ENCODE measurements at regions not wholly inside any gene's neighbourhood (a gene's known extent, or its start where the extent isn't known, plus 50 kb on each side); places are given as distances from the start of the nearest gene placed in this dataset.

DNA sequence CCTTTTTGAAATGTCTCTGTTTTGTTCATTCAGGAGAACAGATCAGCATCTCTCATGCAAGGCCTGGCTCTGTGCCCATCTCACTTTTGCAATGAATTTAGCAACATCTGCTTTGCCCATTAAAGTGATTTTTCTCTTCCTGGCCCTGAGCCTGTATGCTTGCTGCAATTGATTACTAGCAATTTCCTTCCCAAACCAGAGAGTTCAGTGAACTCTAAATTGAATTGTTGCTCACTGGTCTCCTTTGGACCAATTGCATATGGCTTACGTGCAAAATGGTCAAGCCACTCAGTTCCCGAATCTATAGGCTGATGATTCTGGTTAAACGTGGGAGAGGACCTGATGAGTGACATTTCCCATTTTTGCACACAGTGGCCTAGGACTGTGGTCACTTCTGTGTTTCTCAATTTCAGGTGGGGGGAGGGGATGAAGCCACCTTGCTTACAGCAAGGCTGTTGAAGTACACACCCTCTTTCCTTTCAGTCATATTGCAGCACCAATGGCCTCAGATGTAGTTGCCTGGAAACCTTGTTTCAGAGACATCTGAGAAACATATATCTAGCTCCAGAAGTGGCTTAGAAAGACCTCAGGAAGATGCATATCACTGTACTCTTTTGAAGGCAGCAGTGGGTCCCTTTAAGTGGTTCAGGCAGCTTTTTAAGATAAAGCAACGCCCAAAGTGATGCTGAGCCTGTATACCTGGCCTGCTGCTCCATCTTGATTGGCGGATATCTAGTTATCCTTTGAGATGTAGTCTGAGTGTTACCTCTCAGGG is 201.4 kb downstream of the PTEN start:
- peaks cover 2% of the 10 kb centered on the region for H3K4me1 ChIP-seq (ENCODE audit: insufficient read depth)
- no peak overlapping the region for H3K4me3 ChIP-seq (ENCODE audit: low read depth, low read length)
- no peak for DNase-seq (ENCODE audit: extremely low spot score)
- WGBS, result 79% methylated on average over 5 of the region's 5 CpGs
- no peaks in the 10 kb centered on the region for H3K36me3 ChIP-seq (ENCODE audit: insufficient read depth)
- no peak overlapping the region for H3K27ac ChIP-seq (ENCODE audit: low read depth)

DNA sequence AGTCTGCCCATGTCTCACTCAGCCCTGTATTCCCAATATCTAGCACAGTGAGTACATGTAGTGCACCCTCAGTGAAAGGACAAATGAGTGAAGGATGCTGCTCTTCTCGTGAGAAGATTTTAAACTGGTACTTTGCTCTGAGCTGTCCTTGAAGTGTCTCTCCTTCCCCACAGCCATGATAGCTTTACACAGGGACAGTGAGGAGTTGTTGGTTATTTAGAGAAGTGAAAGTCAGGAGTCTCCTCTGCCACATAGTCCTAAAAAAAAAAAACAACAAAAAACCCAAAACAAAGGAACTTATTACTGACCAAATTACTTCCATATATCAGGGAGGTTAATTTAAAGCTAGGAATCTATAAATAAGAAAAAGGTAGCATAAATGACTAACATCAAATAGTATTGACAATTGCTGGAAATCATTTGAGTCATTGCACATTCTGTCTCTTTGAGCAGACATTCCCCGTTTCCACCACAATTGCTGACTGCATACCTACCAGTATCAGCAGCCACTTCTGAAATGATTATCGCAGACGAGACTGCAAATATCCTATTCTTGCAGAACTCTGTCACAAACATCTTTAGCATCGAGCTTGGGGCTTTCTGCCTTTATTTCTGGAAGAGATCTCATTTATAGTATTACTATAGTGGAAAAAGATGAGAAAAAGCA is 202.1 kb downstream of the PTEN start:
- Histone ChIP-seq H3K36me3 (ENCODE audit: insufficient read depth) (no peaks in the 10 kb centered on the region), H3K27ac (ENCODE audit: low read depth) (no peak overlapping the region), H3K4me3 (ENCODE audit: low read depth, low read length) (no peak overlapping the region), H3K4me1 (ENCODE audit: insufficient read depth) (peaks cover 2% of the 10 kb centered on the region)
- DNase-seq (ENCODE audit: extremely low spot score), result no peak
- 87% methylated on average over 5 of the region's 5 CpGs for WGBS

DNA sequence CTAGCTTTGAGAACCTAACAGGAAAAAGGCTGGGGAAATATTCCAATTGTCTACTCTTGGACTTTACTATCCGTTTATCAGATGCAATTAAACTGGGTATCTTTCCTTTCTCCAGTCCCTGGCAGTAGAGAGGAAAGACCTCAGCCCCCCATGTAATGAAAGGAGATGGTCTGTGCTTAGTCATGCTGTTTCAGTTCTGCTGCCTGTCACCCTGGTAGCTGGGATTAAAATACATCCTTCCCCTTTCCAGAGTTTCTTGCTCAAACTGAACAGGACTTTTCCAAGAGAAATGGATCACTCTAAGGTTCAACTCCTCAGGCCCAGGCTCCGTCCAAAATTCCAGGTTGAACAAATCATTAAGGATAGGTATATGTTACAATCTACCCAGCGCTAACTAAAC is 202.9 kb downstream of the PTEN start:
- Histone ChIP-seq H3K4me1 (ENCODE audit: insufficient read depth) (peaks cover 2% of the 10 kb centered on the region), H3K4me3 (ENCODE audit: low read depth, low read length) (no peak overlapping the region), H3K36me3 (ENCODE audit: insufficient read depth) (no peaks in the 10 kb centered on the region), H3K27ac (ENCODE audit: low read depth) (no peak overlapping the region)
- no peak for DNase-seq (ENCODE audit: extremely low spot score)
- 84% methylated on average over 3 of the region's 3 CpGs for WGBS

DNA sequence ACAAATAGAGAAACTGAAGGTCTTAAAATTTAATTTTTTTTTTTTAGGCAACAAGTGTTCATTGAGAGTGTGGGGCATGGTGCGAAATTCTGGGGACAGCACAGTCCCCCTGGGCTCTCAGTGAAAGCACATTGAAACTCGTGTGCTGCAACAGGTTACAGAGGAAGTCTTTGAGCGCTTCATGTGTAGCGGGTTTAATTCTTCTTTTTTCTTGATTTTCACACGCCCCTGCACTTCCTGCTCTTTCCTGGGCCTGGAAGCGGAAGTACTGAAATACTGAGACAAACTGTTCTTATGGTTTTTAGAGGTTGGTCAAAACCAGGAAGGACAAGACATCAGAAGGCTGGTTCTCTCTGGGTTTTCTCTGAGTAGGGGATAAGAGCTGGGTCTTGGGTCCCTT is 203.5 kb downstream of the PTEN start:
- H3K4me3 ChIP-seq (ENCODE audit: low read depth, low read length), result no peak overlapping the region
- no peaks in the 10 kb centered on the region for H3K36me3 ChIP-seq (ENCODE audit: insufficient read depth)
- DNase-seq (ENCODE audit: extremely low spot score), result no peak
- H3K27ac ChIP-seq (ENCODE audit: low read depth), result no peak overlapping the region
- 90% methylated on average over 6 of the region's 6 CpGs for WGBS
- H3K4me1 ChIP-seq (ENCODE audit: insufficient read depth), result peaks cover 2% of the 10 kb centered on the region

DNA sequence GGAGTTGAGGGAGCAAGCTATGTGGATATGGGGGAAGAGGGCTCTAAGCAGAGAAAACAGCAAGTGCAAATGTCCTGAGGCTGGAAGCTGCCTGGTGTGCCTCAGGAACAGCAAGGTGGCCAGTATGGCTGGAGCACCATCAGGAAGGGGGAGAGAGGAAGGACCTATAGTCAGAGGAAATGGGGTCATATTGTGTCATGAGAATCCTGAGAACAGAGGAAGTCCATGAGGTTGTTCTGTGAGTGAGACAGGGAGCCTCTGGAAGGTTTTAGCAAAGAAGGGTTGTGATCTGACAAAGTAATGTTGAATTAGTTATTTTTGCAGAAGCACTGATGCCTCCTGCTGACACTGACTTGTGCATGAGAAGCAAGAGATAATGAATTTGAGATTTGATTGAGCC is 204.3 kb downstream of the PTEN start:
- Histone ChIP-seq H3K4me1 (ENCODE audit: insufficient read depth) (peaks cover 2% of the 10 kb centered on the region), H3K27ac (ENCODE audit: low read depth) (no peak overlapping the region)

DNA sequence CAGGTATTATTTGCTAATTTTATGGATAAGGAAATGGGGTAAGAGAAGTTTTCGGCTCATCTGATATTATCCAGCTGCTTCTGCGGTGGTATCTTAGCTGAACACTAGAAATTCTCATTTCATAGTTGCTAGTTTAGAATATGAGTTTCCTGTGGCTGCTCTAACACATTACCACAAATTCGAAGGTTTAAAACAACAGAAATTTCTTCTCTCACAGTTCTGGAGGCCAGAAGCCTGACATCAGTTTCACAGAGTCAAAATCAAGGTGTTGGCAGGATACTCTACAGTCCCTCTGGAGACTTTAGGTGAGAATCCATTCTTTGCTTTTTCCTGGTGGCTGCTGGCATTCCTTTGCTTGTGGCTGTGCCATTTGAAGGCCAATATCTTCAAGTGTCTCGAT is 205.9 kb downstream of the PTEN start:
- no peaks in the 10 kb centered on the region for H3K36me3 ChIP-seq (ENCODE audit: insufficient read depth)
- no peak overlapping the region for H3K4me3 ChIP-seq (ENCODE audit: low read depth, low read length)
- no peaks in the 10 kb centered on the region for H3K4me1 ChIP-seq (ENCODE audit: insufficient read depth)
- H3K27ac ChIP-seq (ENCODE audit: low read depth), result no peak overlapping the region
- WGBS, result 88% methylated on average over 4 of the region's 4 CpGs
- no peak for DNase-seq (ENCODE audit: extremely low spot score)

More for the DNA sequence above, 204.3 kb downstream of the PTEN start:
- Histone ChIP-seq H3K36me3 (ENCODE audit: insufficient read depth) (no peaks in the 10 kb centered on the region), H3K4me3 (ENCODE audit: low read depth, low read length) (no peak overlapping the region)
- no peak for DNase-seq (ENCODE audit: extremely low spot score)

DNA sequence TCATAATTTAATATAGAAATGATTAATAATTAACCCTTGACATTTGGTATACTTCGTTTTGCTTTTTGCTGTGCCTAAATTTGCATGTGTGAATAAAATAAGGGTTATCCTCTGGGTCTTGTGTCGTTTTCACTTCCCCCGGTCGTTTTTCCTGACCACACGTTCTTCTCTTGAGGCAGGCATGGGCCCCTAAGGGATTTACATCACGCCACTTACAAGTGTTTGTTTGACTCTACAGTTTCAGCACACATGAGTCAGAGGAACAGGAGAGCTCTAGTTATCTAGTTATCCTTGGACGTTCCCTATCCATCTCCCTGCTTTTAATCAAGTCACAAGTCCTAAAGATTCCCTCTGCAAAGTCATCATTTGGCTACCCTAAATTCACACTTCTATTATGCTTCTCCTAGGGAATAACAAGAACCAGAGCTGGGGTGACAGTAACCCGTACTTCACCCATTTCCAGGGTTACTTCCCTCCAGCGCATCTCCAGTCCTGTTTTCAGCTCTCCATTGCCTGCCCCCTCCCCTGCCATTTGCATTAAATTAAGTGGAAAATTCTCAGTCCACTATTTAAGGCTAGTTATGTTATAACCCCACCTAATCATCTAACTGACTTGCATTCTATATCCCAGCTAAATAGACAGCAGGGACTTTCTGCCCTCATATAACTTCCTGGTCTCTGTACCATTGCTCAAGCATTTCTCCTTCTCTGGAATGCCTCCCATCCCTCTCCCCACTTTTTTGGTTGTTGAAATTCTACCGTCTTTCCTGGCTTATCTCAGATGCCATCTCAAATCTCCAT is 206.9 kb downstream of the PTEN start:
- H3K36me3 ChIP-seq (ENCODE audit: insufficient read depth), result no peaks in the 10 kb centered on the region
- no peak overlapping the region for H3K27ac ChIP-seq (ENCODE audit: low read depth)
- no peak overlapping the region for H3K4me3 ChIP-seq (ENCODE audit: low read depth, low read length)
- no peak for DNase-seq (ENCODE audit: extremely low spot score)
- no peaks in the 10 kb centered on the region for H3K4me1 ChIP-seq (ENCODE audit: insufficient read depth)
- WGBS, result 75% methylated on average over 10 of the region's 10 CpGs

DNA sequence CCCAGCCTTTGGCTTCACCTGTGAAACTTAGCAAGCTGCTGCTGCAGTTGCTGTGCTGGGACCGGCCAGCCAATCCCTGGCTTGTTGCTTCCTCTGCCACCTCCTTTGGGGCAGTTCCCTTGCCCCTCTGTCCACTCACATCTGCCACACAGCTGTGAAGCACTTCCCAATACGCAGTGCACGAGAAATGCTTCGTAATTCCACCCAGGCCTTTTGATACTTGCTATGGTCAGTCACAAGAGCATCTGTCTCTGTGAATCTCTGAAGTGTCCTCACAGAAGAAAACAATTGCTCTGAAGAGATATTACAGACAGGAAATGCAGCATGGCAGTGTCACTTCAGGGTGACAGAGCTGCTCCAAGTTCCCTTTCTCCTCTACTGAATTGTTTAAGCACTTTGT is 208.5 kb downstream of the PTEN start:
- 77% methylated on average over 4 of the region's 4 CpGs for WGBS
- Histone ChIP-seq H3K36me3 (ENCODE audit: insufficient read depth) (no peaks in the 10 kb centered on the region), H3K27ac (ENCODE audit: low read depth) (no peak overlapping the region), H3K4me3 (ENCODE audit: low read depth, low read length) (no peak overlapping the region), H3K4me1 (ENCODE audit: insufficient read depth) (no peaks in the 10 kb centered on the region)
- DNase-seq (ENCODE audit: extremely low spot score), result no peak

DNA sequence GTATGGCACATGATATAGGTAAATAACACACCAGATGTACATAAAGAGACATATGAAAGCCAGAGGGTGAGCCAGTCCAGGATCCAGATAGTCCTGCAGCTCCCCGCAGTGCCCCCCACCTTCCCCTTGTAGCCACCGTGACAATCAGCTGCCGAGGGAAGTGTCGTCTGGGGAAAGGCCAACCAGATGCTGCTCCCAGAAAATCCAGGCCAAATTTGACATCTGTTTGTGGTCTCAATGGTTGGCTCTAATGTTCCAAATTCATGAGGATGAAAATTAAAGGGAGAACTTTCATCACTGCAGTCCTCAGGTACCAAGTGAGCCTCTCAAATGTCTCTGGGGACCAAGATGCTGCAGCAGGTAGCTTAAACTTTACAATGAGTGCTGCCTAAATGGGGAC is 210.3 kb downstream of the PTEN start:
- DNase-seq (ENCODE audit: extremely low spot score), result no peak
- no peaks in the 10 kb centered on the region for H3K36me3 ChIP-seq (ENCODE audit: insufficient read depth)

DNA sequence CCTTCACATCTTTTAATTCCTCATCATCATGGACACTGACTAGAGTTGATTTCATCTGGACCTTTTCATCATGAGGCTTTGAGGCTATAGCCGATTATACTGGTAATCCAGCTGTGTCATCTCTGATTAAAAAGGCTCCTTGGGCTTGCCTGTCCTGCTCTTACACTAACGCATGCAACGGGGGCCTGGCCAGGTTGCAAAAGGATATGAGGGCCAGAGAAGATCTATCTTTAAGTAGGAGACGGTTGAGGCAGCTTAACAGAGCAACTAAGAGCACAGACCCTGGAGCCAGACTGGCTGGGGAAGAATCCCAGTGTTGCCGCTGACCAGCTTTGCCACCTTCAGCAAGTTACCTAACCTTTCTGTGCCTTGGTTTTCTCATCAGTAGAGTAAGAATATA is 211.5 kb downstream of the PTEN start:
- H3K27ac ChIP-seq (ENCODE audit: low read depth), result no peak overlapping the region
- DNase-seq (ENCODE audit: extremely low spot score), result no peak
- H3K4me3 ChIP-seq (ENCODE audit: low read depth, low read length), result no peak overlapping the region
- 78% methylated on average over 5 of the region's 5 CpGs for WGBS
- H3K4me1 ChIP-seq (ENCODE audit: insufficient read depth), result no peaks in the 10 kb centered on the region
- H3K36me3 ChIP-seq (ENCODE audit: insufficient read depth), result no peaks in the 10 kb centered on the region

More for the DNA sequence above, 210.3 kb downstream of the PTEN start:
- Histone ChIP-seq H3K4me3 (ENCODE audit: low read depth, low read length) (no peak overlapping the region), H3K27ac (ENCODE audit: low read depth) (no peak overlapping the region), H3K4me1 (ENCODE audit: insufficient read depth) (no peaks in the 10 kb centered on the region)
- WGBS, result 71% methylated on average over 4 of the region's 4 CpGs

DNA sequence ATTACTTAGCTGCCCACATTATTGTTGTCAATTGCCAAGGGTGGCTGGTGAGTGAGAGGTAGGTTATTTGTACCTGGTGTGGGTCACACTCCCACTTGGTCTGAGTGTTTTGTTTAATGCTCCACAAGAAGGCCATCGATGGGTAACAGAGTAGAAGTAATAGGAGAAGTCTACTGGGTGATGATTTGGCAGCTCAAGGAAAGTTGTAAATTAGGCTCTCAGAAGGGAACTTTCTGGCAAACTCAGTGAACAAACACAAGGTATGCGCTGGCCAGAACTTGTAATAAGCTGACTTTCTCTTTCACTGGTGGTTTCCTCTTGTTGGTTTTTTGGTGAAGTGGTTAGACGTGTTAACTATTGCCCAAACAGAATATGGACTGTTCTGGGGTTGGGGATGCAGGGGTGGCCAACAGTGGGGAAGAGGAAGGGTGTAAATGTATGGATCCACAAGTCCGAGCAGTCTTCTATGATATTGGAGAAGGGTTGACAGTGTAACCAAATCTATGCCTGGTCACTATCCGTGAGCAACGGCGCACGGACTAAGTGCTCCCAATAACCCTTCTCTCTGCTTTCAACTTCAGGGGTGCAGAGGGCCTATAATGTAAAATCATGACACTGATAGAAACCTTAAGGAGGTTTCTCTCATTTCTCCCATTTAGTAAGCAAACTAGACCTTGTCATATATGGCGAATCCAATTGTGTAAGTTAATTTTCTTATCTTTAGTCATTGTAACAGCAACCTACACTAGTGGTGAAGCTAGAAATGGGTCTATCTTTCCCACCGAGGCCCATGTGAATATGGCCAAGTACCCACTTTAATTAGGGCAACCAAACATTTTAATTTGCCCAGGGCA is 212.8 kb downstream of the PTEN start:
- no peak overlapping the region for H3K4me3 ChIP-seq (ENCODE audit: low read depth, low read length)
- DNase-seq (ENCODE audit: extremely low spot score), result no peak
- no peaks in the 10 kb centered on the region for H3K36me3 ChIP-seq (ENCODE audit: insufficient read depth)
- H3K27ac ChIP-seq (ENCODE audit: low read depth), result no peak overlapping the region
- H3K4me1 ChIP-seq (ENCODE audit: insufficient read depth), result no peaks in the 10 kb centered on the region
- 80% methylated on average over 10 of the region's 10 CpGs for WGBS

DNA sequence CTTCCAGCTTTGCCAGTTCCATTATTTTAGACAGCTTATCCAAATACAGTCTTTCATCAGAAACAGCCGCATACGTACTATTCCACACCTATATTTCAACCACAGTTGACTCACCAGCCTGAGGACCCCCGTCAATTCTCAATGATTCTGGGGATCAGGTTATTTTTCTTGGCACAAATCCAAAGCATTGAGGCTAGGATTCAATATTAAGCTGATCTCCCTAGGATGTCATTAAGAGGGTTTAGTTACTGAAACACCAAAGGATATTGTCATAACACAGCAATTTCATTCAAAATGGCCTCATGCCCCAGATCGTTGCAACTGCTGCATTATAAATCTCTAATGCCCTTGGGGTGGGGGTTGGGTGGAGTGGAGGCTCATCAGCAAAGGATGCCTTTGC is 214.6 kb downstream of the PTEN start:
- Histone ChIP-seq H3K36me3 (ENCODE audit: insufficient read depth) (no peaks in the 10 kb centered on the region), H3K4me1 (ENCODE audit: insufficient read depth) (no peaks in the 10 kb centered on the region), H3K4me3 (ENCODE audit: low read depth, low read length) (no peak overlapping the region), H3K27ac (ENCODE audit: low read depth) (no peak overlapping the region)
- no peak for DNase-seq (ENCODE audit: extremely low spot score)
- 90% methylated on average over 4 of the region's 4 CpGs for WGBS

DNA sequence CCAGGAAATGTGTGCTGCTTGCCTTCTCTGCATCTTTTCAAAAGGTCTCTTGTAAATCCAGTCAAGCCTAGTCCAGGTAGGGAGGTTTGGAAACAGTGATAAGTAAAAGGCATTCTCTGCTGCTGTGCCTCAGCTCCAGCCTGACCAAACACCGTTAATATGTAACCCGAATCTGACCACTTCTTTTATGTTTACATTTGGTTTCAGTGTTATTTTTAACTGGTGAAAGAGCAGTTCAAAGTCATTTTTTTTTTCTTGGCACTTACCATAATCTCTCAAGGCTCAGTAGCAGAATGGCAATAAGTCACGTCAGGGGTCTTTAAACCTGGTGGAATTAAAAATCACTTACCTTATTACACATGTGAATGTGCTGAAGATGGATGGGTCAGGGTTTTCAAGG is 216.8 kb downstream of the PTEN start:
- Histone ChIP-seq H3K4me1 (ENCODE audit: insufficient read depth) (no peaks in the 10 kb centered on the region), H3K36me3 (ENCODE audit: insufficient read depth) (no peaks in the 10 kb centered on the region), H3K27ac (ENCODE audit: low read depth) (no peak overlapping the region), H3K4me3 (ENCODE audit: low read depth, low read length) (no peak overlapping the region)
- 12% methylated on average over 3 of the region's 3 CpGs for WGBS
- DNase-seq (ENCODE audit: extremely low spot score), result no peak

All from urinary bladder (tissue), 3 donors.